ENCODE measurements at regions not wholly inside any gene's neighbourhood (a gene's known extent, or its start where the extent isn't known, plus 50 kb on each side); places are given as distances from the start of the nearest gene placed in this dataset.

- TF ChIP-seq, protein P1, sequence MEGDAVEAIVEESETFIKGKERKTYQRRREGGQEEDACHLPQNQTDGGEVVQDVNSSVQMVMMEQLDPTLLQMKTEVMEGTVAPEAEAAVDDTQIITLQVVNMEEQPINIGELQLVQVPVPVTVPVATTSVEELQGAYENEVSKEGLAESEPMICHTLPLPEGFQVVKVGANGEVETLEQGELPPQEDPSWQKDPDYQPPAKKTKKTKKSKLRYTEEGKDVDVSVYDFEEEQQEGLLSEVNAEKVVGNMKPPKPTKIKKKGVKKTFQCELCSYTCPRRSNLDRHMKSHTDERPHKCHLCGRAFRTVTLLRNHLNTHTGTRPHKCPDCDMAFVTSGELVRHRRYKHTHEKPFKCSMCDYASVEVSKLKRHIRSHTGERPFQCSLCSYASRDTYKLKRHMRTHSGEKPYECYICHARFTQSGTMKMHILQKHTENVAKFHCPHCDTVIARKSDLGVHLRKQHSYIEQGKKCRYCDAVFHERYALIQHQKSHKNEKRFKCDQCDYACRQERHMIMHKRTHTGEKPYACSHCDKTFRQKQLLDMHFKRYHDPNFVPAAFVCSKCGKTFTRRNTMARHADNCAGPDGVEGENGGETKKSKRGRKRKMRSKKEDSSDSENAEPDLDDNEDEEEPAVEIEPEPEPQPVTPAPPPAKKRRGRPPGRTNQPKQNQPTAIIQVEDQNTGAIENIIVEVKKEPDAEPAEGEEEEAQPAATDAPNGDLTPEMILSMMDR (IDR thresholded peaks at IDR 0.05; ENCODE audit: poor library complexity) = no peak
- TF ChIP-seq EZH2 (IDR thresholded peaks at IDR 0.05; ENCODE audit: borderline replicate concordance) = no peak
Observed at GRCh38 chr2:120631724-120632123, 103.9 kb upstream of the GLI2 start.

Measured in hepatocyte (in vitro differentiated cells).